Left cardiac atrium (tissue), 4 donors: ENCODE measurements at regions not wholly inside any gene's neighbourhood (a gene's known extent, or its start where the extent isn't known, plus 50 kb on each side); places are given as distances from the start of the nearest gene placed in this dataset.
A peak's percentile ranks its signal among the peaks of the same experiment; 100 is the strongest.

Source experiments
- ATAC-seq, 2 donors: fragments of 200-7000 bp; cut with Tn5 transposase; one replicate each; pipeline ENCODE4 v1.9.1; 2020; ENCODE audit warnings: mild to moderate bottlenecking in 2 of 2, moderate library complexity in 2 of 2
- DNase-seq: peaks from one replicate; pipeline ENCODE4 v3.0.0-alpha.2; 2020
- intact Hi-C, 2 donors: fragments of 100-400 bp; cut with DNase I; formaldehyde crosslinking; loops; one replicate each; pipeline versions ENCODE4 v1.14.1 to v1.15.1; 2022 to 2023
- donor health status: DM: no; HTN: yes; CAD: no.
- donor health status: DM: no; HTN: yes; CAD: no; lungs with severe emphysema.
- donor health status: DM: yes; HTN: yes; CAD: no.
- donor health status: Dilated cardiomyopathy.

- intact Hi-C loops = no loop called here
Observed at GRCh38 chr10:124291001-124291701, 127.6 kb downstream of the OAT start.

GRCh38 chr10:124289851-124290795 lies 128.6 kb downstream of the OAT start:
- ATAC-seq (peak in 1 of 2 donors; percentile 65), DNase-seq (peak; percentile 42)
- intact Hi-C loops = no loop called here

More at GRCh38 chr10:124291001-124291701, 127.6 kb downstream of the OAT start:
- ATAC-seq = peak; percentile 56 to 77
- peak; percentile 51 for DNase-seq

- DNase-seq = no peak
- intact Hi-C loops = no loop called here
Observed at GRCh38 chr10:124288928-124289850, 129.5 kb downstream of the OAT start.

GRCh38 chr10:124288486-124288885 lies 130.2 kb downstream of the OAT start:
- intact Hi-C loops = no loop called here
- ATAC-seq (no peak), DNase-seq (no peak)

More at GRCh38 chr10:124288928-124289850, 129.5 kb downstream of the OAT start:
- ATAC-seq = no peak

DNA sequence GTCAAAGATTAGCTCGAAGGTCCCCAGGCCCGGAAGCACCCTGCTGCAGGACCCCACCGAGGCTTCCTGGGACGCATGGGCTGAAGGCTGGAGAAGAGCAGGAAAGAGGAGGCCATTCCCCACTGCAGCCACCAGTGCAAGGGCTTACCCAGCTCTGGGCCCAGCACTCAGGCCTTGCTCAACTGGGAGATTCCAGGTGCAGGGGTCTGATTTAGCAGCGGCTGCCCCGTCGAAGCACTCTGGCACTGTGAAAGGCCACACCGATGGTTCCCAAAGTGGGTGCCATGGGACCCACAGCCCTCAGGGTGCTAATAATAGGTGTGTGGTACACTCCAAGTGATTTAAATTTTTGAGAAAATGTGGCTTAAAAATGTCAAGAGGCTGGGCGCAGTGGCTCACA lies 130.9 kb downstream of the OAT start:
- intact Hi-C loops = no loop called here
- ATAC-seq = no peak

DNA sequence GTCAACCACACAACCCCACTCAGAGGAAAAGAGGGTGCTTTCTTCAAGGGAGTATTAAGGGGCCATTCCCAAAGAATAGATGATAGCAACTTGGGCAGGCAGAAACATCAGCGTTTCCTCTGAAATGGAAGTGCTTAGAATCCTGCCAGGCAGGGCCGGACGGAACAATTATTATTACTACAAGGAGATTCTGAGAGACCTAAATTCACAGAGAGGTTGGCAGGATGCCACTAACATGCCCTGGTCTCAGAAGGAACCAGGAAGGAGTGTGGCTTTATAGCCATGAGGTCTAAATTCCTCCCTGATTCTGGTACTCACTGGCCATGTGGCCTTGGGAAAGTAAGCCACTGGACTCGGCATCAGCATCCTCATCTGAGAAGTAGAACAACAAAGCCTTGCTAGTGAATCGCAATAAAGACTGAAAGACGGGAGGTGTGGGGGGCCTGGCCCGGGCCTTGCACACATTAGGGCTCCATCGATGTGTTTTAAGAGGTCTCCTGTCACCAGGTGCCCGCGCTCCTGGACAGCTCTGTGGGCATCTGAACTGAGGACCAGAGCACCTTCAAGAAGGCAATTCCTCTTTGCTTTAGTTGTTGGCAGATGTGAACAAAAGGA lies 131.5 kb downstream of the OAT start:
- ATAC-seq (no peak), DNase-seq (no peak)
- intact Hi-C loops = no loop called here

More for the DNA sequence above, 130.9 kb downstream of the OAT start:
- DNase-seq = no peak

DNA sequence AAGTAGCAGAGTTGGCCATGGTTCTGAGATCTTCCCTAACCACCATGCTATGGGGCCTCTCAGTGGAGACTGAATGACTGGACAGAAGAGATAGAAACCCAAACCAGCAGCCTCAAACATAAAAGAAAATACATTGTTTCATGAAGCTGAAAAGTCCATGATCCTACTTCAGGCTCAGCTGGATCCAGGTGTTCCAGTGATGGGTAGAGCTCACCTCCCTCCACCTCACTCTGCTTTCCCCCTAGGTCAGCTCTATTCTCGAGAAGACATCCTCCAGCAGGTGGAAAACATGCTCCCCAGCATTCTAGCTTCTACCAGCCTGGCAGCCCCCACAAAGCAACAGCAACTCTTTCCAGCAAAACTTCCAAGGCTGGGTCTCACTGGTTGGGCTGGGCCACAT lies 132.1 kb downstream of the OAT start:
- DNase-seq = no peak
- intact Hi-C loops = no loop called here
- no peak for ATAC-seq

DNA sequence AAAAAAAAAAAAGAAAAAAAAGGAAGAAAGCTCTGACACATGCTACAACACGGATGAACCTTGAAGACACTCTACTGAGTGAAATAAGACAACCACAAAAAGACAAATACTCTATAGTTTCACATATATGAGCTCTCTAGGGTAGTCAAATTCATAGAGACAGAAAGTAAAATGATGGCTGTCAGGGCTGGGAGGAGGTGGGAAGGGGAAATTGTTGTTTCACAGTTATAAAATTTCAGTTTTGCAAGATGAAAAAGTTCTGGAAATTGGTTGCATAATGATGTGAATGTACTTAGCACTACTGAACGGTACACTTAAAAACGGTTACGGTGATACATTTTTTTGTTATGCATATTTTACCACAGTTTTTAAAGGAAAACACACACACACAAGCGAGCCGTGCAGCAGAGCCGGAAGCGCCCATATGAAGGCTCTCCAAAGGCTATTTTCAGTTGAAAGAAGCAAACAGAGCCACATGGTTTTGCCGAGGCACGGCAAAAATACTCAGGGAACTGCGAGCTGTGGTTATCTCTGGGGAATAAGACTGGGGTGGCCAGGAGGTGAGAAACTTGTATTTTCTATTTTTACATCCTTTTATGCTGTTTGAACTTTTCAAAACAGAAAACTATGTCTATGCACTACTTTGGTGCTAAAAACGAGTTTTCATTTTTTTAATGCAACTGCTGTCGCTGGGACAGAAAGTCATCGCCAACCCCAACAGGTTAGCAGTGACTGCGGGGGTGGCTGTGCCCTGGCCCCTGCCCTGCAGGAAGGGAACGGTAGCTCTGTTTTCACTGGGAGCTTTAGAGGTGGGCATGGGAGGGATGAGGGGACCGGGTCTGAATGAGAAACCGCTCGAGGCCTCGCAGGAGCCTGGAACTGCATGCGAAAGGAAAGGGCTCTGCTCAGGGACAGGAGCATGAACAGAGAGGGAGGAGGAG lies 132.9 kb downstream of the OAT start:
- intact Hi-C loops = no loop called here
- DNase-seq = no peak

GRCh38 chr10:124283949-124284250 lies 134.8 kb downstream of the OAT start:
- intact Hi-C loops = no loop called here
- DNase-seq (no peak), ATAC-seq (no peak)

More for the DNA sequence above, 132.9 kb downstream of the OAT start:
- ATAC-seq = no peak

- no peak for DNase-seq
Observed at GRCh38 chr10:124283215-124283948, 135.3 kb downstream of the OAT start.

DNA sequence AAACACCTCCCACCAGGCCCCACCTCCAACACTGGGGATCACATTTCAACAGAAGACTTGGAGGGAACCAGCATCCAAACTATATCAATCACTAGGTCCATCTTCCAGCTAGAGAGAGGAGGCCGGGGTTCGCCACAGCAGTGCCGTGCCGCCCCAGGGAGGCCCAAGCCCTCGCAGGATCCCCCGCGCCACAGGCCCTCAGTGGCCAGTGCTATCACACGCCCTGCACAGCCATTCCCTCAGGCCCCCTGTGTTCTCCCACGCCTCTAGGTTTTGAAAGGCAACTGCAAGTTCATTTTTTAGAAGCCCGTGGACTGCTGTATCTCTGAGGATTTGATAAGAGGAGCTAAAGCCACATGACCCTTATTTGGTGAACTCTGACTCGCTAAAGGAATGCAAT lies 136.4 kb downstream of the OAT start:
- ATAC-seq = no peak
- intact Hi-C loops = no loop called here
- no peak for DNase-seq

More at GRCh38 chr10:124283215-124283948, 135.3 kb downstream of the OAT start:
- intact Hi-C loops = no loop called here
- ATAC-seq = no peak

DNA sequence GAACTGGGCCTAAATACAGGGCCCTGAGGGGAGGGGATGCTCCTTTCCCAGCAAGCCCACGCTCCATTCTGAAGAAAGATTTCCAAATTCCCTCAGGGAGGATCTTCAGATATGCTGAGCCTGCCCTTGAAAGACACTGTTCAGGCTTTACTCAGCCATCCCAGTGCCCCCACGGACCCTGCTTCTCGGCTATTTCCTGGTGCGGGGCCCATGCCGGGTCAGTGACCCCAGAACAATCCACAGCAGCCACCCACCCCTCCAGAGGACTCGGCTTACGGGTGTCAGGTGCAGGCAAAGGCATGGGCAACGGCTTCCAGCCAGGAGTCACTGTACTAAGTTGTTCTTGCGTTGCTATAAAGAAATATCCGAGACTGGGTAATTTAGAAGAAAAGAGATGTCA lies 137.1 kb downstream of the OAT start:
- intact Hi-C loops = no loop called here
- no peak for DNase-seq
- ATAC-seq = no peak

GRCh38 chr10:124280916-124281315 lies 137.8 kb downstream of the OAT start:
- no peak for DNase-seq
- intact Hi-C loops = no loop called here
- no peak for ATAC-seq

DNA sequence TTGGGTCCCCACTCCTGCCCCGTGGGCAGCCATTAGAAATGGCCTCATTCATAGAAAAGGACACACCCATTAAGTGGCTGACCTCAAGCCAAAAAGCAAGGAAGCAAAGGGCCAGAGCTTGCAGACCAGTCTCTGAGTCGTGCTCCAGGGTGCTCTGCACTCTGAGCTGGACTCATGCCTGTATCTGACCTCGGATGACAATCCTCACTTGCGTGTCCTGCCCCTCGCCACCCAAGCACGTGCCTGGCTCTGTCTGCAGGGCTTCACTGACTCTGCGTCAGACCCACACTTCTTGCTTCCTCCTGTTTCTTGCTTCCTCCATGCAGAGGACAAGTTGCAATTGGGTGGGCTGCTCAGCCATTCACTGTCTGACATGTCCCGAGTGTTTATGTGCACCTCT lies 138.8 kb downstream of the OAT start:
- intact Hi-C loops = no loop called here
- ATAC-seq (peak in 1 of 2 donors; percentile 25), DNase-seq (no peak)

- DNase-seq (no peak), ATAC-seq (no peak)
- intact Hi-C loops = no loop called here
Observed at GRCh38 chr10:124279298-124279697, 139.4 kb downstream of the OAT start.

- ATAC-seq (no peak), DNase-seq (no peak)
- intact Hi-C loops = no loop called here
Observed at GRCh38 chr10:124278356-124278755, 140.4 kb downstream of the OAT start.

GRCh38 chr10:124273141-124273540 lies 145.6 kb downstream of the OAT start:
- ATAC-seq (no peak), DNase-seq (no peak)

More at GRCh38 chr10:124273141-124273540, 145.6 kb downstream of the OAT start:
- intact Hi-C loops = no loop called here
